ENCODE measurements at regions not wholly inside any gene's neighbourhood (a gene's known extent, or its start where the extent isn't known, plus 50 kb on each side); places are given as distances from the start of the nearest gene placed in this dataset.

- no peak for DNase-seq (ENCODE audit: low read depth in 2 of 2)
Observed at GRCh38 chr4:18572481-18572880, 550.9 kb upstream of the LCORL start.

GRCh38 chr4:18571301-18571761 is 549.8 kb upstream of the LCORL start:
- DNase-seq (ENCODE audit: low read depth in 2 of 2): no peak

- DNase-seq (ENCODE audit: low read depth in 2 of 2): no peak
Observed at GRCh38 chr4:18570370-18570769, 548.8 kb upstream of the LCORL start.

- no peak for DNase-seq (ENCODE audit: low read depth in 2 of 2)
Observed at GRCh38 chr4:18568600-18568999, 547.0 kb upstream of the LCORL start.

GRCh38 chr4:18566970-18567799 is 545.6 kb upstream of the LCORL start:
- DNase-seq (ENCODE audit: low read depth in 2 of 2): no peak

GRCh38 chr4:18559492-18559891 is 537.9 kb upstream of the LCORL start:
- no peak for DNase-seq (ENCODE audit: low read depth in 2 of 2)

GRCh38 chr4:18556402-18556801 is 534.8 kb upstream of the LCORL start:
- no peak for DNase-seq (ENCODE audit: low read depth in 2 of 2)

GRCh38 chr4:18540349-18540748 is 518.8 kb upstream of the LCORL start:
- no peak for DNase-seq (ENCODE audit: low read depth in 2 of 2)

- DNase-seq (ENCODE audit: low read depth in 2 of 2): no peak
Observed at GRCh38 chr4:18538121-18538520, 516.6 kb upstream of the LCORL start.

- DNase-seq (ENCODE audit: low read depth in 2 of 2): no peak
Observed at GRCh38 chr4:18536428-18536827, 514.9 kb upstream of the LCORL start.

GRCh38 chr4:18535948-18536347 is 514.4 kb upstream of the LCORL start:
- no peak for DNase-seq (ENCODE audit: low read depth in 2 of 2)

- DNase-seq (ENCODE audit: low read depth in 2 of 2): no peak
Observed at GRCh38 chr4:18533262-18533775, 511.8 kb upstream of the LCORL start.

- no peak for DNase-seq (ENCODE audit: low read depth in 2 of 2)
Observed at GRCh38 chr4:18531731-18532130, 510.2 kb upstream of the LCORL start.

GRCh38 chr4:18529482-18529881 is 507.9 kb upstream of the LCORL start:
- no peak for DNase-seq (ENCODE audit: low read depth in 2 of 2)

GRCh38 chr4:18524667-18525066 is 503.1 kb upstream of the LCORL start:
- no peak for DNase-seq (ENCODE audit: low read depth in 2 of 2)

- no peak for DNase-seq (ENCODE audit: low read depth in 2 of 2)
Observed at GRCh38 chr4:18518098-18518497, 496.5 kb upstream of the LCORL start.

GRCh38 chr4:18513861-18514260 is 492.3 kb upstream of the LCORL start:
- DNase-seq (ENCODE audit: low read depth in 2 of 2): no peak

- no peak for DNase-seq (ENCODE audit: low read depth in 2 of 2)
Observed at GRCh38 chr4:18512718-18513117, 491.2 kb upstream of the LCORL start.

GRCh38 chr4:18511727-18512126 is 490.2 kb upstream of the LCORL start:
- DNase-seq (ENCODE audit: low read depth in 2 of 2): no peak

GRCh38 chr4:18508786-18509185 is 487.2 kb upstream of the LCORL start:
- DNase-seq (ENCODE audit: low read depth in 2 of 2): no peak

- no peak for DNase-seq (ENCODE audit: low read depth in 2 of 2)
Observed at GRCh38 chr4:18480928-18481327, 459.4 kb upstream of the LCORL start.

GRCh38 chr4:18480342-18480741 is 458.8 kb upstream of the LCORL start:
- DNase-seq (ENCODE audit: low read depth in 2 of 2): no peak

- DNase-seq (ENCODE audit: low read depth in 2 of 2): no peak
Observed at GRCh38 chr4:18479825-18480224, 458.3 kb upstream of the LCORL start.

All from stimulated activated CD4-positive, alpha-beta T cell treated with anti-CD3 and anti-CD28 coated beads, Interleukin-4, amount 100 ng/mL, for 48 hours (primary cell).